ENCODE measurements at regions not wholly inside any gene's neighbourhood (a gene's known extent, or its start where the extent isn't known, plus 50 kb on each side); places are given as distances from the start of the nearest gene placed in this dataset.
A peak's percentile ranks its signal among the peaks of the same experiment; 100 is the strongest.

GRCh38 chr4:148565801-148566200 is 123.6 kb upstream of the NR3C2 start:
- Histone ChIP-seq H4K20me1 (ENCODE audit: low read length) (no peaks in the 10 kb centered on the region), H3K4me3 (ENCODE audit: low read length) (no peak overlapping the region), H3K9me2 (replicated peaks; ENCODE audit: low read length) (no peaks in the 10 kb centered on the region), H3K36me3 (ENCODE audit: low read depth, low read length) (no peaks in the 10 kb centered on the region), H3K9ac (ENCODE audit: low read length) (no peak overlapping the region), H3K4me2 (ENCODE audit: low read length) (no peak overlapping the region), H2AFZ (ENCODE audit: low read length) (no peak overlapping the region), H3K4me1 (ENCODE audit: insufficient read depth, low read length) (no peaks in the 10 kb centered on the region), H3K9me3 (ENCODE audit: low read length) (no peaks in the 10 kb centered on the region), H3F3A (ENCODE audit: low read length, unreplicated experiment) (no peaks in the 10 kb centered on the region), H3K27me3 (ENCODE audit: low read length) (no peaks in the 10 kb centered on the region), H3K79me2 (ENCODE audit: low read length) (no peaks in the 10 kb centered on the region), H3K27ac (ENCODE audit: low read length) (no peak overlapping the region)
- intact Hi-C loops (cut with micrococcal nuclease) = no loop called here
- CTCF ChIA-PET = no interaction called here
- BruUV-seq (replicated peaks) = no TSS peak
- POLR2A ChIA-PET (ENCODE audit: unreplicated experiment) = no interaction called here
- ATAC-seq (no peak), DNase-seq (no peak)
- TF ChIP-seq CTCF (conservative IDR thresholded peaks at IDR 0.05; ENCODE audit: low read depth, low read length) (no peak), EZH2 (IDR thresholded peaks at IDR 0.05; ENCODE audit: low read length, unreplicated experiment) (no peak), EZH2phosphoT487 (IDR thresholded peaks at IDR 0.05; ENCODE audit: borderline replicate concordance, low read length) (no peak)

- Histone ChIP-seq H3K27ac (ENCODE audit: low read length) (no peak overlapping the region), H3K9ac (ENCODE audit: low read length) (no peak overlapping the region), H3K9me2 (replicated peaks; ENCODE audit: low read length) (no peaks in the 10 kb centered on the region), H3K36me3 (ENCODE audit: low read depth, low read length) (no peaks in the 10 kb centered on the region), H3K4me3 (ENCODE audit: low read length) (no peak overlapping the region), H2AFZ (ENCODE audit: low read length) (no peak overlapping the region), H3K4me1 (ENCODE audit: insufficient read depth, low read length) (no peaks in the 10 kb centered on the region), H3K9me3 (ENCODE audit: low read length) (no peaks in the 10 kb centered on the region), H3F3A (ENCODE audit: low read length, unreplicated experiment) (no peaks in the 10 kb centered on the region), H3K27me3 (ENCODE audit: low read length) (no peaks in the 10 kb centered on the region), H3K79me2 (ENCODE audit: low read length) (no peaks in the 10 kb centered on the region), H4K20me1 (ENCODE audit: low read length) (no peaks in the 10 kb centered on the region), H3K4me2 (ENCODE audit: low read length) (no peak overlapping the region)
- TF ChIP-seq CTCF (conservative IDR thresholded peaks at IDR 0.05; ENCODE audit: low read depth, low read length) = no peak
- no peak for TF ChIP-seq EZH2 (IDR thresholded peaks at IDR 0.05; ENCODE audit: low read length, unreplicated experiment)
- TF ChIP-seq EZH2phosphoT487 (IDR thresholded peaks at IDR 0.05; ENCODE audit: borderline replicate concordance, low read length) = no peak
- POLR2A ChIA-PET (ENCODE audit: unreplicated experiment) = no interaction called here
- no TSS peak for BruUV-seq (replicated peaks)
- ATAC-seq (peak; percentile 46; the same call in 1 of the 2 replicates), DNase-seq (peak; percentile 65)
- CTCF ChIA-PET = no interaction called here
- intact Hi-C loops (cut with micrococcal nuclease) = no loop called here
These were observed 121.5 kb upstream of the NR3C2 start for GRCh38 chr4:148563684-148564083.

- Histone ChIP-seq H3K36me3 (ENCODE audit: low read depth, low read length) (no peaks in the 10 kb centered on the region), H3K4me2 (ENCODE audit: low read length) (no peak overlapping the region), H3F3A (ENCODE audit: low read length, unreplicated experiment) (no peaks in the 10 kb centered on the region), H4K20me1 (ENCODE audit: low read length) (no peaks in the 10 kb centered on the region), H3K9me3 (ENCODE audit: low read length) (no peaks in the 10 kb centered on the region), H3K9ac (ENCODE audit: low read length) (no peak overlapping the region), H3K27ac (ENCODE audit: low read length) (no peak overlapping the region), H2AFZ (ENCODE audit: low read length) (no peak overlapping the region), H3K9me2 (replicated peaks; ENCODE audit: low read length) (no peaks in the 10 kb centered on the region), H3K79me2 (ENCODE audit: low read length) (no peaks in the 10 kb centered on the region), H3K27me3 (ENCODE audit: low read length) (no peaks in the 10 kb centered on the region), H3K4me1 (ENCODE audit: insufficient read depth, low read length) (no peaks in the 10 kb centered on the region), H3K4me3 (ENCODE audit: low read length) (no peak overlapping the region)
- intact Hi-C loops (cut with micrococcal nuclease) = no loop called here
- no peak for TF ChIP-seq CTCF (conservative IDR thresholded peaks at IDR 0.05; ENCODE audit: low read depth, low read length)
- BruUV-seq (replicated peaks) = no TSS peak
- CTCF ChIA-PET = no interaction called here
- DNase-seq (no peak), ATAC-seq (no peak)
- POLR2A ChIA-PET (ENCODE audit: unreplicated experiment) = no interaction called here
These were observed 119.3 kb upstream of the NR3C2 start for GRCh38 chr4:148561467-148561866.

All from PC-3 (cell line).